GM19463 (cell line): ENCODE measurements at regions not wholly inside any gene's neighbourhood (a gene's known extent, or its start where the extent isn't known, plus 50 kb on each side); places are given as distances from the start of the nearest gene placed in this dataset.
"Not testable (repeated sequence)": the region's sequence is repeated elsewhere in the genome, so short reads cannot be mapped to it uniquely, and the experiment has no call there.

Experiments used
- ATAC-seq: cut with Tn5 transposase; IDR thresholded peaks from one replicate; pipeline ENCODE4 v1.9.1; 2021; ENCODE audit warnings: mild to moderate bottlenecking, moderate library complexity; ENCODE audit not compliant: unreplicated experiment

DNA sequence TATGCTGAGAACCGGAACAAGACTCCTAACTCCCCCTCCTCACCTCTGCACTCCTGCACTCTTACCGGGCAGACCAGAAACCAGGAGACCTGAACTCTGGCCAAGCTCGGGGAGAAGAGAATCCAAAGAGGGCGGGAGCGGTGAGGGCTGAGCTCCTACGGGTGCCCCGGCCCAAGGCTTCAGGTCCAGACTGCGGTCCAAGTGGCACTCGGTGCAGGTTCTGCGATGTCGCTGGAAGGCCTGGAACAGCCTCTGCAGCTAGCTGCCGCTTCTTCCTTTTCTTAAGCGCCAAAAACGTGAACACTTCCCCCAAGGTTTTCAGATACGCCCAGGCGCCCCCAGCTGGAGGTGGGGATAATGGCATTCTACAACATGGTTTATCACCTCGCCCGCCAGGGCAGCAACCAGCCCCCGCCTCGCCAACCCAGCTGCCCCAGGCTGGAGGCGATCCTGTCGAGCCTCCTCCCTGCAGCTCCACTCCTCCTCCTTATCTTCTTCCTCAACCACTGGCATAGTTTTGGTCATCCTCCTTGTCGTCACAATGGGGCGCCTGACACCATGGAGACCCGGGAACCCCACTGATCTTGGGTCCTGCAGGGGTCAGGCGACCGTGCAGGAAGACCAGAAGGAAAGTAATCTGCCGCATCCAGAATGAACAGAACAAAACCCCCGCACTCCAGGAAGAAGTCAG lies 1735.9 kb downstream of the TP53TG3F start:
- no peak for ATAC-seq

DNA sequence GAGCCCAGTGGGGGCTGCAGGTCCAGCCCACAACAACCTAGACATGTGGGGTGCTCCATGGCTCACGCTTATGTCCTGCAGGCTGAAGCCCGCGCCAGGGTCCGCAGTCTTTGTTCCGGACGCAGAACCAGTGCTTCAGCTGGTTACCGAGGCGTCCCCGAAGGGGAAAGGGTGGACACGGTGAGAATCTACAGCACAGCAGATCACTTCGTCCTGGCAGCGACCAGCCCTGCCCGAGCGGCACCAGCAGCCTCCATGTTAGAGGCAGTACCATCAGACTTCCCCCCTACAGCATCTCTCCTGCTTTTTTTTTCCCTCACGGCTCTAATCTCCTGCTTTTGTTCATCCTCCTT lies 1736.4 kb downstream of the TP53TG3F start:
- ATAC-seq: no peak

DNA sequence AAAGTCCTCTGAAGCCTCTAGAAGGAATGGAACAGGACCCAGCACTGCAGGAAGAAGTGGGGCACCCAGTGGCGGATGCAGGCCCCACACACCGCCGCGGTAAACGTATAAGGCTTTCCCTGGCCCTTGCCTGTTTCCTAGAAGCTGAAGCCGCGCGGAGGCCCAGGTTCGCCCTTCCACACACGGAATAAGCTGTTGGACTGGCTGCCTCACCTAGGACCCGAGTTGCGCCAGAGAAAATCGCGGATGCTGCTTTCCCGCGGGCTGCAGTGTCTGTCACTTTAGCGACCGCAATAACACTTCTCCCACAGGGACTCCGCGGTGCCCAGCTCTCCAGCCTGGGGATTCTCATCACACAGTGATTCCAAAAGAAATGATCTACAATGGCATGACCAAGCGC lies 1736.9 kb downstream of the TP53TG3F start:
- ATAC-seq: no peak

DNA sequence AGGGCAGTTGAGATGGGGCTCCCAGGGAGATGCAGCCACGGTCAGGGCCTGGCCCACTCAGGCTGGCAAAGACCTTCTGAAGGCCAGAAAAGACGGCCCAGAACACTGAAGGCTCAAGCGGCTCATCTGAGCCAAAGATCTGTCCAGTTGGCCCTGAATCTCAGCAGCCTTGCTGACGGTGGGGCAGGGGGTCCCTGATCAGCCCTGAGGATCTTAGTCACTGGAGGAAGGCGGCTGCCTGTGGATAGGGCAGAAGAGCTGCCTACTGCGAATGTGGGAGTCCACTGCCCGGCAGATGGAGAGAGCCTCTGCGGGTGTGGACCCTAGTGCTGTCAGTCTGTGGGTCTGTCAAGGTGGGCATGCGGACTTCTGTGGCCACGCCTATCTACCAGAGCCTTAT lies 1738.2 kb downstream of the TP53TG3F start:
- no peak for ATAC-seq

DNA sequence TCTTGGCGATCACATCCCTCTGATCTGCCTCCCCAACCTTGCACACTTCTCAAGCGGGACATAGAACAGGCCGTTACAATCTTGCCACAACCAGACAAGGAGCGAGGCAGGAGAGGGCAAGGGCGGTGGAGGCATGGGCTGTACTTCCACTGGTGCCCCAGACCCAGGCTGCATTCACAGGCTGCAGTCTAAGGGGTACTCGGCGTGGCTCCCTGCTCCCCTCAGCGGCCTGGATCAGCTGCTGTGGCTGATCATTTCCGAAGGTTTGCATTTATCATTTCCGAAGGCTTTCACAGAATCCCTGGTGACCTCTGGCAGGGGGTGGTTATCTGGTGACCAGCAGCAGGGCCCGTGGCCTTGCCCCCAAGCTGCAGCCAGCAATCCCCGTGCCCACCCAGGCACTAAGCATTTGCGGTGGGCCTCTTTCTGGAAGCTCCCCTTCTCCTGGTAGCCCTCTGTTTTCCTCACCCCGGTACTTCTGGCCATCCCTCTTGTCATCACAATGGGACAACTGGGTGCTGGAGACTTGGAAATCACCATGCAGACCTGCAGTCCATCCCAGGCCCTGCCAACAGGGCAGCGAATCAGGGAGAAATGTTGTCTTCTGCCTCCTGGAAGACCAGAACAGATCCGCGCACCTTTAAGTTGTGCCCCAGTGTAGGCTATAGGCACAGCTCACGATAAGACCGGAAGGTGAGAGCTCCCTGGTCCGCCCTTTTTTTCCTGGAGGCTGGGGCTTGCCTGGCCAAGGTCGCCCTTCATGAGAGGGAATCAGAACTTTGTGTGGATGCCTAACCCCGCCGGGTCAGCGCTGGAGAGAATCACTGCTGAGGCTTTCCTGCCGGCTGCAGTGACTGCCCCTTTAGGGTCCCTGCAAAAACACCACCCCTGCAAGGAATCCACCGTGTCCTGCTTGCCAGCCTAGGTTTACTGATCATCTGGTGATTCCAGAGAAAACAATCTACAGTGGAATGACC lies 1739.1 kb downstream of the TP53TG3F start:
- no peak for ATAC-seq

DNA sequence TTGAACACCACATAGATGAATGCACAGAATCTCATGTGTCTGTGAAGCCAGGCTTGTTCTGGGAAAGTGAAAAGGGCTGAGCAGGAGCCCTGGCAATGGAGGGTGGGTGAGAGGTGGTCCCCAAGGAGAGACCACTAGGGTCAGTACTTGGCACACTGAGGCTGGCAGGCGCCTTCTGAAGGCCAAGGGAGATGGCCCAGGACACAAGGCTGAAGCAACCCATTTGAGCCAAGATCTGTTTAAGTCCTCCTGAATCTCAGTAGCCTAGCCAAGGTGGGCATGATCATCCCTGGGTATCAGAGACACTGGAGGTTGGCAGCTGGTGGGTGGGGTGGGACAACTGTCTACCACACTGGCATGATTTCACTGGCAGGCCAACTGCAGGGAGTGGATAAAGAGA lies 1741.2 kb downstream of the TP53TG3F start:
- ATAC-seq: no peak

DNA sequence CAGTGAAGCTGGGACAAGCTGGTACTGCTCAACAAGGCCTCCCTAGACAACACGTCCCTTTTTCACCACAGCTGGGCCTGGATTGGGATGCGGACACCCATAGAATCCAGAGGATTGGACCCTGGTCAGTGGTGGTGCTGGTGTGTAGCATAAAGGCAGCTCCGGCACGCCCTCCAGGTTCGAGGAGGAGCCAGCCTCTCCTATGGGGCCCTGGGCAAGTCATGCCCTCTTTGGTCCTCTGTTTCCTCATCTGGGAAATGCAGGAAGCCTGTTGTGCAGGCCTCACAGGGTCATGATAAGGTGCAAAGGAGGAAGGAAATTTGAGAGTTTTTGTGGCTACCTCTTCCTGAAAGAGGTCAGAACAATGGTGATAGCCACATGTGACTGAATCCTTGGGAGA lies 1741.7 kb downstream of the TP53TG3F start:
- ATAC-seq: no peak

DNA sequence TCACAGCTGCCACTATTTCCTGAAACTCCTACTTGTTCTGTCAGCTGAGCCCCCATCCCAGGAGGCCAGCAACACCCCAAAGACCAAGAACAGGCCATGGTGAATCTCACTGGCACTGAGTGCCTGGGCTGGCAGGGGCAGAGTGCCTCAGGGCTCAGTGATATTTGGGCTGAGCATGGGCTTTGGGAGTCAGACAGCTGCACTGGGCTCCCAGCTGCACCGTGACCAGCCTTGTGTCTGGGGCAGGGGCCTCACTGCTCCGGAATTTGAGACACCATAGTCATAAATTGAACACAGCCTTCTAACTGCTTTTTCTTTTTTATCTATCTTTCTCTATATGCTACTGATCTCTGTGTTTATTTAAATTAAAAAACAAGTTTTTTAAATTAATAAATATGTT lies 1744.2 kb downstream of the TP53TG3F start:
- ATAC-seq: no peak

DNA sequence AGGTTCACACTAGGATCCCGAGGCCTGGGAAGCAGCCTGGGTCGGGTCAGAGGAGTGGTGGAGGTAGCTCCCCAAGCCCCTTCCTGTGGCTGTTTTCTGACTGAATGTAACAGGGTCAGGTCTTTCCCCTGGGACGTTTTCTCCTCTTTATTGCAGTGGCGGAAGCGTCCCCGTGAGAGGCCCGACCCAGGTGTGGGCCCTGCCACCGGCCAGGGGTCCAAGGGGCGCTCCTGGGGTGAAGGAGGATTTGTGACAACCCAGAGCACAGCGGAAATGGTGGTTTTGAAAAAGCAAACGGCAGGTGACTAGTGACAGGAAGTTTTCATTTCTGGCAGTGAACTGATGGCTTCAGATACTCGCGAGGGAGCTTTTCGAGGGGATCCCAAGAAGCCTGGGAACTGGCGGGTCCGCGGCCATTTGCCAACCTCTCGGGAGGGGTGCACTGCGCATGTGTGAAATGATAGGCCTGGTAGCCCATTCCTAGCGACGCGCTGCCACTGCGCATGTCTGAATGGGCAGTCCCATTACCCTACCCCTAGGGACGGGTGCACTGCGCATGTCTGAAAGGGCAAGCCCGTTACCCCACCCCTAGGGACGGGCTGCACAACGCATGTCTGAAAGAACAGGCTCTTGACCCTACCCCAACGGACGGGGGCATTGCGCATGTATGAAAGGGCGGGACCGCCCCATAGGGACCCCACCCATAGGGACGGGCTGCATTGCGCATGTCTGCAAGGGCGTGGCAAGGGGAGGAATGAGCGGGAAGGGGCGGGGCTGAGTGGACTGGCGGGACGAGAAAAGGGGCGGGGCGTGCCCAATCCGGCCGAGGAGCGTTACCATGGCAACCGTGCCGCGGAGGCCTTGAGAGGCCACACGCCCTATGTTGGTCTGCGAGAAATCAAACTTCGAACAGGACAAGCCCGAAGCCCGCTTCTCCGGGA lies 1747.9 kb downstream of the TP53TG3F start:
- ATAC-seq: no peak

DNA sequence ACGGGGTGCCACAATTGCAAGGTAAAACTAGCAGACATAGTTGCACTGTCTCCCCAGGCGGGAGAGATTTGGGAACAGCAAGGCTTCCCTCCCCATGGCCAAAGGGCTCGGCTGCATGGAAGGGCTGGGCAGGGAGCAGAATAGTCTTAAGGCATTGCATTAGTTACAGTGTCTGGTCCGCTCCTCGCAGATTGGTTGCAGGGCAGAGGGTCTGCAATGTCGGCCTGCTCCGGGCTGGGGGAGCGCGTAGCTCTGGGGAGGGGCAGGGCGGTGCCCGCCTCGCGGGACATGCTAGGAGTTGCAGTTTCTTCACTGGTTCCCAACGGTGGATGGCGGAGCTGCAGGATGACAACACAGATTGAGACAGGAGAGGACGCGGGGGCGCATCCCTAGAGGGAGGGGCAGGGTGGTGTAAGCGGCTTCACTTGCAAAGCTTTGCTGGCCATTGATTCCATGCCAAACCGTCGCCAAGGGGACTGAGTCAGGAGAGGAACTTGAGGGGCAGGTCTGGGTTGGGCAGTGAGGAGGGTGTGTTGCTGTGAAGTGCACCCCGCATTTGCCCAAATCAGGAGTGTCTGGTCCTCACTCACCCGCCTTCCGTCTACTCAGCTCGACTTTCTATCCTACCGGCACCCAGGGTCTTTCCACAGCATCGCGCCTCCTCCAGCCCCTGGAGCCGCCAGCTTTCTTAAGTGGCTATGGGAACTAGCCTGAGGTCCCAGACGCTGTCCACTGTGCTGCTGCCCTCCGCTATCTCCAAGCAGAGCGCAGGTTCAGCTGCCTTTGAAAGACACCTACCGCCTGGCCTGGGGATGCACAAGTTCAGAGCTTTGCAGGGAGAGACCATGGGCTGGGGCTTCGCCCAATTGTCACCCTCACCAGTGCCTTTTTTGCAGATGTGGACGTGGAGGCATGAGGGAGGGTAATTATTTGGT lies 1748.9 kb downstream of the TP53TG3F start:
- no peak for ATAC-seq

DNA sequence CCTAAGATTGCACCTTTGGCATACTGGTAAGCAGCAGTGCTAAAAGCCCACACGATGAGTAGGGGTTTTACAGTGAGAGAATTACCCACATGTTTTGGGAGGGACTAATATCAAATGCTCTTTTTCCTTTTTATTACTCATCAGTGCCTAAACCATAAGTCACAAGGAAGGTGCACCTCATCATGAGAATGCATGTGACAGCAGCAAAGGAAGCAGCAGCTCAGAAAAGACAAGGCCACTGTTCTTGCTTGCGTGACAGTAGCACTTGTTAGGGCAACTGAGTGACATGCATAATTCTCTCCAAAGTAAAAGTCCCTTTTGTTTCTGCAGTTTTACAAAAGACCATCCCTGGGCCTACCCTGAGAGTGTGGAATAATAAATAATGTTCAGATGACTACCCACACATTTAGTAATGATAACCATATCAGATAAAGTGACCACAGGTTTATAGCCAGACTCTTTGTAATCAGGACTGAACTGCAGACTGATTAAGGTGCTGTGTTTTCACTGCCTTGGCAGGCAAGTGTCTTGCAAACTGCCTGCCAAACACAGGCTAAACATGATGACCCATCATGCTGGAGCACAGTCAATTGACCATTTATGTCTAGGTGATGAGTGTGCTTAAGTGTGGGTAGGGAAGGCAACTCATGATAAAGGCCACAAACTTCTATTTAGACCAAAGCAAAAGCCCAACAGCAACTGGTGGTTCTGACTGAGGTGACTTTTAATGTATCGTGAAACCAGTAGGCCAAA lies 1751.4 kb downstream of the TP53TG3F start:
- ATAC-seq: no peak

DNA sequence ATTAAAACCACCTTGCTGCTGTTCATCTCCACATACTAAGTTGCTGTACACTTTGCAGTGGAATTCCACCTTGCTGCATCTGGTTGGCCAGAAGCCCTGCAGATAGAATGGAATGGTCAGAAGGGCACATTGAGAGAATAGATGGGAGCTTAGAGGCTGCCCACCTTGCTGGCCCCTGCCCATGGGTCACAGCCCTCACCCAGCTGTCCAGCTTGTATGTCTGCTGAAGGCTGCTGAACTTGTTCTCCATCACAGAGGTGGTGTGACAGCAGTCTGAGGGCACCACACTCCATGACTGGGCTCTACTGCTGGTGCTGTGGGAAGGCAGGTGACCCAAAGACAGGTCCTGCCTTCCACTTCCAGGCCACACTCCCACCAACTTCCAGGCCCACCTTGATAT lies 1755.4 kb downstream of the TP53TG3F start:
- no peak for ATAC-seq

DNA sequence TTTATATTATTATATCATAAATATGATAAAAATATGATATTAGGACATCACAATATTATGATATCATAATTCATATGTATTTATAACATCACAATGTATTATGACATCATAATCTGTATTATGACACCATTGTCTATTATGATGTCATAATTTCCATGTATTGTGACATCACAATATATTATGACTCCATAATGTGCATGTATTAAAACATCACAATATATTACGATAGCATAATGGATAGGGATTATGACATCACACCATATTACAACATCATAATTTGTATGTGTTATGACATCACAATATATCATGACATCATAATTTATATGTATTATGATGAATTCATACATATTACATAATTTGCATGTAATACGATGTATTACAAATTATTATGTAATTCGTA lies 1755.9 kb downstream of the TP53TG3F start:
- no peak for ATAC-seq

DNA sequence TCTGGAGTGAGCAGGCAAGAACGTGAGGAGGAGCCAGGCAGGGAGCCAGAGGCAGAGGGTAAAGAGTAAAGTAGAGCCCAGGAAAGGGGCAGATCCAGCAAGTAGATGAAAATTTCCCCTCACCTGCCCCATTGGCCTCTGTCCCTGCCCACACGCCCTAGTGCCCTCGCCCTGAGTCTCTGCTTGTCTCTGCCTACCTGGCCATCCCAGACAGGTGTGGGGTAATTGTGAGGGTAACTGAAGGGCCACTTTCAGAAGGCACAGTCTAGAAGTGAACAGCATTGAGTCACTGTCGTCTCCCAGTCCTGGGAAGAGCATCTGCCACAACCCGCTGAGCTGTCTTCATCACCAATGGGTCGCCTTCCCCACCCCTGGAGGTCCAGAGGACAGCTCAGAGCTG lies 1756.8 kb downstream of the TP53TG3F start:
- ATAC-seq: not testable (repeated sequence)

DNA sequence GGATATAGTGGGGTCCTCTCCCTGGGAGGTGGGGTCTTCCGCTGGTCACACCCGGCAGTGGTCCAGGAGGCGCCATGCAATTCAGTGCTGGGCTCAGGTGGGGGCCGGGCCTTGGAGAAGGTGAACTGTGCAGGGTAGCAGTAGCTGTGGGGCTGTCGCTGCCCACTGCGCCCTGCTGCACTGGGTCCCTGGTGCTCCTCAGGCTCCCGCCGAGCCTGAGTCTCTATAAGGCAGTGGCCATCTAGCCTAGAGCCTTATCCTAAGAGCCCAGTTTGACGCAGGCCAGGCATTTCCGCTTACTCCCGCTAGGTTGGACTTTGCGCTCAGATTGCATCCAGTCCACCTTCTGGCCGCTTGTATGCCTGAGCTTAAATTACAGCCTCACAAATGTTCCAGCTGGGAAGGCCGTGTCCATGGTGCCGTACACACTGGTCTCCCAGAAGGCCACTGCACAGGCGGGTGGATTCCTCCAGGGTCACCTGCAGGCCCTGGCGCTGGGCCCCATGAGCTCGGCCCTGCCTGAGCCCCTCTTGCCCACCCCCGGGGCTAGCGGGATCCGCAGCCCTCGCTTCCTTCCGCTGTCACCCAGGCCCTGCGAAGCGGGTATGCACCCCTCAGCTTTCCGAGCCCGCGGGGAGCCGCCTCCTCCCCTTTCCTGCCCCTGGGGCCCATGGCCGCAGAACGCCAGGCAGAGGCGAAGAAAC lies 1762.2 kb downstream of the TP53TG3F start:
- no peak for ATAC-seq

DNA sequence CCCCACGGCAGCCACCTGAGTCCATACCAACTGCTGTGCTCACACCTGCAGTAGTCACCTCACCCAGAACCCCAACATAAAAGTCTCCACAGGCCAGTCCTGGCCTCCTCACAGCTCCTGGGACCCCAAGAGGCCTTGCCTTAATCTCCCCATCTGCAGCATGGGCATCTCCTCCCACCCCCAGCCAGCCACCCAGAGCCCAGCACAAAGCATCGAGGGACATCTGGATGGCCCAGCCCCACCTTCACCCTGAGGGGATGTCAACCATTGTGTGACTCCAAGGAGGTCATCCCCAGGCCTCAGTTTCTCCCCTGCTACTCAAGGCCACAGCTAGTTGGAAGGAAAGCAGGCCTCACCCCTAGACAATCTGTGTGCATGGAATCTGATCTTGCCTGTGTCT lies 1775.3 kb downstream of the TP53TG3F start:
- ATAC-seq: no peak

DNA sequence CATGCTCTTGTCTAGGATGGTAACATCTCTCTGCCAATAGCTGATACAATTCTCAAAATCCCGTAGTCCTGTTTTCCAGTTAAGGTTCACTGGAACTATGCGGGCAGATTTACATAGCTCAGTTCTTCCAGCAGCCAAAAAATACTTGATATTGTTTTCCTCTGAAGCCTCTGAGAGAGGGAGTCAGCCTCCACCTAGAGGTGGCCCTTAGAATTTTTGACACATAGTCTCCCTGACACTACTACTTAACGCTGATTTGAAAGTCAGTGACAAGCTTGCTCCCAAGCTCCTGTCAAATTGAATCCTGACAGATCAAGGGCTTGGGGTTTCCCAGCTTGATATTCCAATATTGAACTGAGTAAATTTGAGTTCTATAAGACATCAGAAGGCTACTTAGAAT lies 1780.1 kb downstream of the TP53TG3F start:
- ATAC-seq: no peak

DNA sequence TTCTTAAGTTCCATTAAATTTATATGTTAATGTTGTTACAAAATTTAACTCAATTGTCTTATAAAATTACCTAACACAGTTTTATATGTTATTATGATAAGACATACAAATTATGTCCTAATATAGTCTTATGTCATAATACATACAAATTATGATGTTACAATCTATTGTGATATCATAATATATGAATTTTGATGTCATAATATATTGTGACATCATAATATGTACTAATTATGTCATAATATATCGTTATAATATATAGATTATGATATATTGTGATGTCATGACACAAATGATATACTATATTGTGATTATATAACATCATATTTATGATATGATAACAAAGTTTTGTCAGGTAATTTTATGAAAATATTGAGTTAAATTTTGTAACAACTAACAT lies 1789.6 kb downstream of the TP53TG3F start:
- ATAC-seq: no peak
